HG03571 (cell line): ENCODE measurements at regions not wholly inside any gene's neighbourhood (a gene's known extent, or its start where the extent isn't known, plus 50 kb on each side); places are given as distances from the start of the nearest gene placed in this dataset.
A peak's percentile ranks its signal among the peaks of the same experiment; 100 is the strongest.

Experiments
- ATAC-seq: cut with Tn5 transposase; IDR thresholded peaks from one replicate; pipeline ENCODE4 v1.9.1; 2021; ENCODE audit not compliant: unreplicated experiment

- ATAC-seq = no peak
Measured at GRCh38 chr3:150040097-150040496, 69.4 kb upstream of the PFN2 start.

DNA sequence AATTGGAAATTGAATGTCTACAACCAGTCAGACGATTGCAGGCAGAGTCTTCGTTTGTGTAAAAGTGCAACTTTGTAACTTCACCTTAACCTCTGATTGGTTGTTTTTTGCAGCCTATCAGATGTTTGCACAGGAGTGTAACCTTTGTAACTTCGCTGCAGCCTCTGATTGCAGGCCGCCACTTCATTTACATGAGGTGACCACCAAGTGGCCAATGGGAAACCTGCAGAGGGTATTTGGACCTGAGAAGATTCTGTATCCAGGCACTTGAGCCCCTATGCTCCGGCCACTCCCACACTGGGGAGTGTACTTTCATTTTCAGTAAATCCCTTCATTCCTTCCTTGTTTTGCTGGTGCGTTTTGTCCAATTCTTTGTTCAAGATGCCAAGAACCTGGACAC is 68.1 kb upstream of the PFN2 start:
- no peak for ATAC-seq

- no peak for ATAC-seq
Measured at GRCh38 chr3:150036780-150037179, 66.1 kb upstream of the PFN2 start.

DNA sequence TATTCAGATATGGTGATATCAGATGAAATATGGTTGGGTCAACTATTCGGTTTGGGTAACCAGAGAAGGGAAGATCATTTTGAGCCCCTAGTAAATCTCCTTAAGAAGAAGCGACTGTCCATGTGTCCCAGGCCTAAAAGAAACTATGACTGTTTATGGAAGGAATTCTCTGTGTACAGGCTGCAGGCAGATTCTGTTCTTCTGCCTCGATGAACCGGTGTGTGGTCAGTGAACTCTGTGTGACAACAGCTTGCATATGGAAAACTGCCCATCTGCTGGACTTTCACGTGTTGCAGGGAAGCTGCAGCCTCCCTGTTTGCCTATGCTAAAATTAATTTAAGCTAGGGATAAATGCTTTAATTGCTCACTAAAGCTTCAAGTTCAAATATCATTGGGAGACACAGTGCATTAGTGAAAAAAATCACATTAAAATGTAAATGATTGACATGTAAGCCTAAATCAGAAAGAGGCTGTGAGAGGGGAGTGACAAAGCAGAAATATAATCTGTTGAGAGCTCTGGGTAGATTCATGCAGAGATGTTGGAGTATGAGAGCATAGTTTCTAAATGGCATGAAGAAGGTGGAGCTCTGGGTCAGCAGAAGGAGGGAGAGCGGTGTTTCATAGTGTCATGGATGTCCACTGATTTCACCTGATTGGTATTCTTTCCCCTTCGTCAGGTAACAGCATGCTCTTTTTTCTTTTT is 65.4 kb upstream of the PFN2 start:
- ATAC-seq = no peak

DNA sequence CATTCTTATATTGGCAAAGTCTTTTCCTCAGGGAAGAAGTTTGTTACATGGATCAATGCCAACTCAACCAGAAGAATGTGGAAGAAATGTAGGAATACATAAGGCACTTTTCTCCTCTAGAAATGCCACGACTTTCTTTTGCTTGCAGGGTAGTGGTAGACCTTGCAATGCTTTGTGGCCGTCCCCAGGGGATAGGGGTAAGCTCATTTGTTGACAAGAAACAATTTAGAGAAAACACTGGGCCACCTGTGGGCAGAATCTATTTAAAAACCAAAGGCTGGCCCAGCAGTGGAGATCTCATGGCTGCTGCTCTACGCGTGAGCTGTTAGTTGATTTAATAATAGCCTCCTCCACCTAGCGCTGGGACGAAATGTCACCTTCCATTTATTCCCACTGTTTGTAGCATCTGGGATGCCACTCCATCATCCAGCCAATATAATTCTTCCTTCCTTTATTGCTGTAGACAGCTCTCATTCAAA is 64.6 kb upstream of the PFN2 start:
- no peak for ATAC-seq

GRCh38 chr3:150033721-150034120 is 63.0 kb upstream of the PFN2 start:
- no peak for ATAC-seq

DNA sequence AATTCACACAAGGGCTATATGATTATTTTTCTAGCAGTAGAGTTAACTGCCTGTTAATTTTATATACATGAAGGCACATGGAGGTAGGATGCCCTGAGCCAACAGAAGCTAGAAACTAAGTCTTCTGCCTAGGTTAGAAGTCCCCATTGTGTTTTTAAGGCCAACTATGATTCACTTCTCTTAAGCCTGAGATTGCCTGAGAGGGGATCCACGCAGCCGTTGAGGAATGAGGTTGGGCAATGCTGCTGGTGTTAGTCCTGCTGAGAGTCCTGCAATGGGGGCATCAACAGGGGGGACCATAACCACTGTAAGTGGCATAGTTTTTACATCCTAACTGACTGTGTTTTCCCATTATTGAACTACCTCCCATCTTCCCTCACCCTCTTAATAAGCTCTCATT is 60.1 kb upstream of the PFN2 start:
- no peak for ATAC-seq

- peak; percentile 14 for ATAC-seq
Measured at GRCh38 chr3:150023239-150023636, 52.5 kb upstream of the PFN2 start.

GRCh38 chr3:150022381-150023238 is 51.9 kb upstream of the PFN2 start:
- peak; percentile 91 for ATAC-seq

GRCh38 chr3:150020527-150020926 is 49.8 kb upstream of the PFN2 start:
- no peak for ATAC-seq
